ENCODE measurements at regions not wholly inside any gene's neighbourhood (a gene's known extent, or its start where the extent isn't known, plus 50 kb on each side); places are given as distances from the start of the nearest gene placed in this dataset.

- no peak for TF ChIP-seq POLR2A (IDR thresholded peaks at IDR 0.05)
- no peak for TF ChIP-seq CTCF (IDR thresholded peaks at IDR 0.05)
Measured at GRCh38 chr10:35949811-35950211, 307.7 kb upstream of the FZD8 start.
